ENCODE measurements at regions not wholly inside any gene's neighbourhood (a gene's known extent, or its start where the extent isn't known, plus 50 kb on each side); places are given as distances from the start of the nearest gene placed in this dataset.
A peak's percentile ranks its signal among the peaks of the same experiment; 100 is the strongest.

DNA sequence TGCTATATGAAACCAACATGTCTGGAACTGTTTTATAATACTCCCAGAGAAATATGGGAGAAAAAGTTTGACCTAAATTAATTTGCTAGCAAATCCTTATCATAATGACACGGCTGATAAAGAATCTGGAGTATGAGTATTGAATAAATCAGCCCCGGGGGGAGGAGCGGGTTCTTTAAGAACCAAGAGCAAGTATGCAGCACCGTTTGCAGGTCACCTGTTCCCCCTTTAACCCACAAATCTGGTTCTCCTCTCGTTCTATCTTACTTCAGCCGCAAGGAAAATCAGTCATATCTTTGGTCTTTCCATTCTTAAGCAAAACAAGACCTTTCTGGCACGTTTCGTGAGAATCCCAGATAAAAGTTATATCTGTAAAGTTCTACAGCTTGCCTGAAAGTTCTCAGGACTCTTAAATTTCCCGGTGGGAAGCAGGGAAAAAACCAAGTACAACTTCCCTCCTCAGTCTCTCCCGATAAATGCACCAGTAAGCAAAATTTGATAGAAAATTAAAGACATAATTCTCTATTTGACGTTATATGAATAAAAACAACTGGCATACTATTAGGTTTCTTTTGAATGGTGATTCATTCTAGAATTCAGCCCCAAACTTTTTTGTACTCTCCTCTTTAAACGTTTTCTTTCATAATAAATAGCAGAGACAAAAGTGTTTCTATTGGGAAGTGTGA is 348.6 kb downstream of the ZBBX start:
- DNase-seq (ENCODE audit: extremely low read depth in 1 of 4, low spot score in 3 of 4) (no peak), FAIRE-seq (no peak), ATAC-seq (no peak)
- H3K4me1 ChIP-seq (replicated peaks in 1 of 2; ENCODE audit: control insufficient read depth in 2 of 2, insufficient read depth in 2 of 2, low read length in 2 of 2) = no peaks in the 10 kb centered on the region
- H3K4me3 ChIP-seq = no peak overlapping the region
- H2AFZ ChIP-seq (ENCODE audit: low read depth, low read length) = no peak overlapping the region
- H3K27ac ChIP-seq (ENCODE audit: extremely low read depth, low read depth, low read length) = no peak overlapping the region
- no peak overlapping the region for H3K9ac ChIP-seq (ENCODE audit: insufficient read depth in 1 of 2, low read depth in 2 of 2, low read length in 2 of 2)
- intact Hi-C loops (cut with micrococcal nuclease) (no loop called here), in situ Hi-C loops (cut with MboI) (no loop called here)
- no peak for TF ChIP-seq ZC3H11A (IDR thresholded peaks at IDR 0.05; ENCODE audit: low read depth, low read length)
- TF ChIP-seq ZNF316 (IDR thresholded peaks at IDR 0.05) = 0 out of 2 replicates have a peak, but pooled peaks have one; percentile 6
- no peak overlapping the region for H3K4me2 ChIP-seq (ENCODE audit: insufficient read depth, low read length)
- H3K9me3 ChIP-seq (replicated peaks; ENCODE audit: control insufficient read depth, insufficient read depth, low read depth, low read length) = no peaks in the 10 kb centered on the region
- H3K36me3 ChIP-seq (ENCODE audit: control insufficient read depth, insufficient read depth, low read length) = no peaks in the 10 kb centered on the region
- POLR2A ChIA-PET = no interaction called here
- no TSS peak for BruUV-seq (replicated peaks)
- no peaks in the 10 kb centered on the region for H3K9me1 ChIP-seq (ENCODE audit: control insufficient read depth, insufficient read depth, low read length)
- H3K79me2 ChIP-seq (ENCODE audit: control insufficient read depth, insufficient read depth, low read length) = no peaks in the 10 kb centered on the region
- CTCF ChIA-PET (ENCODE audit: low intra/inter-chr PET ratio) = no interaction called here
- H3K27me3 ChIP-seq (ENCODE audit: control insufficient read depth in 2 of 2, insufficient read depth in 2 of 2, low read length in 2 of 2) = no peaks in the 10 kb centered on the region
- no peaks in the 10 kb centered on the region for H4K20me1 ChIP-seq (replicated peaks; ENCODE audit: control insufficient read depth, insufficient read depth, low read length)
- WGBS (ENCODE audit: insufficient coverage, low coverage, missing lambda C conversion rate) = 1% methylated on average over 12 of the region's 12 CpGs

DNA sequence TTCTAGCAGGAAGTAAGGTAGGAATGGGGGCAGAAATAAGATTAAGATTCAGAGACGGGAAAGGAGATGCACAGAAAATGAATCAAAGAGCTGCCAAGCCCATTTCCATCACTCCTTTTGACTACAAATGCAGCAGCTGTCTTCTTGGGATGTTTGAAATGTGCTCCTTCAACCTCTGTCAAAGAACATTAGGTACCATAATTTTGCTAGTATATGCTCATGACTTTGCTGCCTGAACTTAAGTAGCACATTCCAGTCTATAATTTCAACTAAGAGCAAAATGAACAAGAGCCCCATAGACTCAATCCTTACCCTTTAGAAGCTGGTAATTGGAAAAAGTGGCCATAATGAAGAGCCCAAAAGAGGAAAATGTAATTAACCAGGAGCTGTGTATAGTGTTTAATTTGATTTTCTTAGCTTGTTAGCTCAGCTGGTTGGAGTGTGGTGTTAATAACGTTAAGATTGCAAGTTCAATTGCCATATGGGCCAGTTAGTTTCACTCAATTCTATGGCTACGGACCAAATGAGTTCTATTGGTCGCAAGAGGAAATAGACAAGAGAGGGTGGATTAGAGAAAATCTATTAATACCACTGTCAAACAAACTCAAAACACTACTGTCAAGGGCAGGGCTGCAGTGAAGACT is 349.9 kb downstream of the ZBBX start:
- H3K27ac ChIP-seq (ENCODE audit: extremely low read depth, low read depth, low read length) = no peak overlapping the region
- no peak for FAIRE-seq
- no peaks in the 10 kb centered on the region for H3K9me3 ChIP-seq (replicated peaks; ENCODE audit: control insufficient read depth, insufficient read depth, low read depth, low read length)
- no peaks in the 10 kb centered on the region for H3K9me1 ChIP-seq (ENCODE audit: control insufficient read depth, insufficient read depth, low read length)
- no peaks in the 10 kb centered on the region for H3K4me1 ChIP-seq (replicated peaks in 1 of 2; ENCODE audit: control insufficient read depth in 2 of 2, insufficient read depth in 2 of 2, low read length in 2 of 2)
- DNase-seq (ENCODE audit: extremely low read depth in 1 of 4, low spot score in 3 of 4) = no peak
- ATAC-seq = no peak
- ChIA-PET CTCF (ENCODE audit: low intra/inter-chr PET ratio) (no interaction called here), POLR2A (no interaction called here)
- H2AFZ ChIP-seq (ENCODE audit: low read depth, low read length) = no peak overlapping the region
- intact Hi-C loops (cut with micrococcal nuclease) (no loop called here), in situ Hi-C loops (cut with MboI) (no loop called here)
- 0% methylated on average over 4 of the region's 4 CpGs for WGBS (ENCODE audit: insufficient coverage, low coverage, missing lambda C conversion rate)
- H4K20me1 ChIP-seq (replicated peaks; ENCODE audit: control insufficient read depth, insufficient read depth, low read length) = no peaks in the 10 kb centered on the region
- no peaks in the 10 kb centered on the region for H3K27me3 ChIP-seq (ENCODE audit: control insufficient read depth in 2 of 2, insufficient read depth in 2 of 2, low read length in 2 of 2)
- no peak overlapping the region for H3K4me3 ChIP-seq
- no peak overlapping the region for H3K9ac ChIP-seq (ENCODE audit: insufficient read depth in 1 of 2, low read depth in 2 of 2, low read length in 2 of 2)
- no TSS peak for BruUV-seq (replicated peaks)
- H3K36me3 ChIP-seq (ENCODE audit: control insufficient read depth, insufficient read depth, low read length) = no peaks in the 10 kb centered on the region
- no peaks in the 10 kb centered on the region for H3K79me2 ChIP-seq (ENCODE audit: control insufficient read depth, insufficient read depth, low read length)
- H3K4me2 ChIP-seq (ENCODE audit: insufficient read depth, low read length) = no peak overlapping the region
- no peak for TF ChIP-seq MTA2 (IDR thresholded peaks at IDR 0.05; ENCODE audit: low read depth)
- TF ChIP-seq, protein P1, sequence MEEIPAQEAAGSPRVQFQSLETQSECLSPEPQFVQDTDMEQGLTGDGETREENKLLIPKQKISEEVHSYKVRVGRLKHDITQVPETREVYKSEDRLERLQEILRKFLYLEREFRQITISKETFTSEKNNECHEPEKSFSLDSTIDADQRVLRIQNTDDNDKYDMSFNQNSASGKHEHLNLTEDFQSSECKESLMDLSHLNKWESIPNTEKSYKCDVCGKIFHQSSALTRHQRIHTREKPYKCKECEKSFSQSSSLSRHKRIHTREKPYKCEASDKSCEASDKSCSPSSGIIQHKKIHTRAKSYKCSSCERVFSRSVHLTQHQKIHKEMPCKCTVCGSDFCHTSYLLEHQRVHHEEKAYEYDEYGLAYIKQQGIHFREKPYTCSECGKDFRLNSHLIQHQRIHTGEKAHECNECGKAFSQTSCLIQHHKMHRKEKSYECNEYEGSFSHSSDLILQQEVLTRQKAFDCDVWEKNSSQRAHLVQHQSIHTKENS (CRISPR knock-in tag; IDR thresholded peaks at IDR 0.05) = no peak
- TF ChIP-seq HSF4 (CRISPR knock-in tag; IDR thresholded peaks at IDR 0.05; ENCODE audit: borderline replicate concordance) = no peak
- TF ChIP-seq HDAC2 (IDR thresholded peaks at IDR 0.05) = no peak
- TF ChIP-seq ZNF75A (CRISPR knock-in tag; IDR thresholded peaks at IDR 0.05) = no peak
- no peak for TF ChIP-seq POLR2H (tag; IDR thresholded peaks at IDR 0.05; ENCODE audit: low read depth)
- TF ChIP-seq L3MBTL2 (IDR thresholded peaks at IDR 0.05) = no peak
- TF ChIP-seq NFXL1 (CRISPR knock-in tag; IDR thresholded peaks at IDR 0.05) = no peak

Measured in K562 (cell line).